Glomerular endothelial cell (primary cell): ENCODE measurements at regions not wholly inside any gene's neighbourhood (a gene's known extent, or its start where the extent isn't known, plus 50 kb on each side); places are given as distances from the start of the nearest gene placed in this dataset.

Source experiments
- DNase-seq: peaks from one replicate; pipeline ENCODE4 v3.0.0-alpha.2; 2011; ENCODE audit warnings: low read depth, low spot score; ENCODE audit errors: extremely low read depth

- no peak for DNase-seq
Measured at GRCh38 chr3:72231439-72232196, 446.7 kb upstream of the PROK2 start.

- no peak for DNase-seq
Measured at GRCh38 chr3:72230774-72231379, 445.9 kb upstream of the PROK2 start.

- no peak for DNase-seq
Measured at GRCh38 chr3:72229952-72230351, 445.0 kb upstream of the PROK2 start.

- DNase-seq: no peak
Measured at GRCh38 chr3:72227486-72228070, 442.6 kb upstream of the PROK2 start.

- DNase-seq: no peak
Measured at GRCh38 chr3:72224804-72225509, 440.0 kb upstream of the PROK2 start.

- DNase-seq: no peak
Measured at GRCh38 chr3:72223628-72224027, 438.7 kb upstream of the PROK2 start.

- no peak for DNase-seq
Measured at GRCh38 chr3:72223116-72223515, 438.2 kb upstream of the PROK2 start.

GRCh38 chr3:72222410-72222809 lies 437.5 kb upstream of the PROK2 start:
- no peak for DNase-seq

- DNase-seq: no peak
Measured at GRCh38 chr3:72220946-72221345, 436.0 kb upstream of the PROK2 start.

- no peak for DNase-seq
Measured at GRCh38 chr3:72219752-72220151, 434.8 kb upstream of the PROK2 start.

- DNase-seq: no peak
Measured at GRCh38 chr3:72217570-72217969, 432.6 kb upstream of the PROK2 start.

GRCh38 chr3:72214066-72214951 lies 429.4 kb upstream of the PROK2 start:
- no peak for DNase-seq

GRCh38 chr3:72213296-72214065 lies 428.5 kb upstream of the PROK2 start:
- no peak for DNase-seq

GRCh38 chr3:72212396-72212795 lies 427.4 kb upstream of the PROK2 start:
- no peak for DNase-seq

GRCh38 chr3:72210261-72210660 lies 425.3 kb upstream of the PROK2 start:
- DNase-seq: no peak

GRCh38 chr3:72205297-72205826 lies 420.4 kb upstream of the PROK2 start:
- DNase-seq: no peak

- DNase-seq: no peak
Measured at GRCh38 chr3:72204452-72204851, 419.5 kb upstream of the PROK2 start.

- no peak for DNase-seq
Measured at GRCh38 chr3:72203613-72204349, 418.8 kb upstream of the PROK2 start.

GRCh38 chr3:72203105-72203504 lies 418.2 kb upstream of the PROK2 start:
- DNase-seq: no peak
